ENCODE measurements at regions not wholly inside any gene's neighbourhood (a gene's known extent, or its start where the extent isn't known, plus 50 kb on each side); places are given as distances from the start of the nearest gene placed in this dataset.

GRCh38 chr16:73558219-73558618 lies 510.3 kb upstream of the ZFHX3 start:
- DNase-seq = no peak

- no peak for DNase-seq
Observed at GRCh38 chr16:73553941-73554660, 506.2 kb upstream of the ZFHX3 start.

GRCh38 chr16:73549984-73550631 lies 502.2 kb upstream of the ZFHX3 start:
- DNase-seq = no peak

- DNase-seq = no peak
Observed at GRCh38 chr16:73547552-73548403, 499.9 kb upstream of the ZFHX3 start.

- no peak for DNase-seq
Observed at GRCh38 chr16:73546341-73546845, 498.5 kb upstream of the ZFHX3 start.

GRCh38 chr16:73545755-73546154 lies 497.8 kb upstream of the ZFHX3 start:
- DNase-seq = no peak

- no peak for DNase-seq
Observed at GRCh38 chr16:73545290-73545689, 497.4 kb upstream of the ZFHX3 start.

- DNase-seq = no peak
Observed at GRCh38 chr16:73544826-73545225, 496.9 kb upstream of the ZFHX3 start.

GRCh38 chr16:73543970-73544599 lies 496.2 kb upstream of the ZFHX3 start:
- no peak for DNase-seq

GRCh38 chr16:73543331-73543969 lies 495.5 kb upstream of the ZFHX3 start:
- DNase-seq = no peak

- DNase-seq = no peak
Observed at GRCh38 chr16:73542885-73543284, 495.0 kb upstream of the ZFHX3 start.

- no peak for DNase-seq
Observed at GRCh38 chr16:73537921-73538320, 490.0 kb upstream of the ZFHX3 start.

- DNase-seq = no peak
Observed at GRCh38 chr16:73536931-73537330, 489.0 kb upstream of the ZFHX3 start.

- DNase-seq = no peak
Observed at GRCh38 chr16:73531021-73531420, 483.1 kb upstream of the ZFHX3 start.

GRCh38 chr16:73530529-73530928 lies 482.6 kb upstream of the ZFHX3 start:
- DNase-seq = no peak

- no peak for DNase-seq
Observed at GRCh38 chr16:73529303-73530012, 481.5 kb upstream of the ZFHX3 start.

GRCh38 chr16:73527187-73527586 lies 479.3 kb upstream of the ZFHX3 start:
- no peak for DNase-seq

GRCh38 chr16:73526011-73526804 lies 478.3 kb upstream of the ZFHX3 start:
- no peak for DNase-seq

- no peak for DNase-seq
Observed at GRCh38 chr16:73523209-73523608, 475.3 kb upstream of the ZFHX3 start.

GRCh38 chr16:73521499-73521898 lies 473.6 kb upstream of the ZFHX3 start:
- DNase-seq = no peak

- no peak for DNase-seq
Observed at GRCh38 chr16:73515616-73516015, 467.7 kb upstream of the ZFHX3 start.

Measured in inflammatory macrophage treated with lipopolysaccharide for 4 hours (primary cell).